Stomach (tissue), 8 donors: ENCODE measurements at regions not wholly inside any gene's neighbourhood (a gene's known extent, or its start where the extent isn't known, plus 50 kb on each side); places are given as distances from the start of the nearest gene placed in this dataset.
"Not testable (repeated sequence)": the region's sequence is repeated elsewhere in the genome, so short reads cannot be mapped to it uniquely, and the experiment has no call there.

ENCODE experiments used
- DNase-seq, 2 donors: peaks; one replicate each; pipeline versions ENCODE4 v3.0.0 to v3.0.0-alpha.2; 2013 to 2019
- H3K27ac ChIP-seq, 5 donors: fragments of 200-600 bp in 4 of 5; sonication (generic) in 4 of 5; one replicate each; pipeline ENCODE4 v1.5.1; 2013 to 2019; ENCODE audit warnings: mild to moderate bottlenecking in 1 of 5, moderate library complexity in 1 of 5
- H3K27me3 ChIP-seq, 3 donors: fragments of 200-600 bp; sonication (generic); one replicate each; pipeline ENCODE4 v1.5.1; 2017 to 2019; ENCODE audit warnings: mixed run types in 1 of 3
- H3K36me3 ChIP-seq, 4 donors: fragments of 200-600 bp; sonication (generic); 1 replicate in 3 of 4; 2 replicates in 1 of 4; pipeline ENCODE4 v1.5.1; 2016 to 2019
- H3K4me1 ChIP-seq, 4 donors: fragments of 200-600 bp; sonication (generic); one replicate each; pipeline ENCODE4 v1.5.1; 2016 to 2019
- H3K4me3 ChIP-seq, 4 donors: fragments of 200-600 bp; sonication (generic) in 3 of 4; one replicate each; pipeline ENCODE4 v1.5.1; 2016 to 2019; ENCODE audit warnings: mild to moderate bottlenecking in 1 of 4
- H3K9me3 ChIP-seq, 4 donors: fragments of 200-600 bp; sonication (generic); one replicate each; pipeline ENCODE4 v1.5.1; 2016 to 2019
- CTCF ChIP-seq, 7 experiments: fragments of 450-650 bp in 4 of 7; fragments of 200-600 bp in 3 of 7; sonication (generic) in 3 of 7; IDR thresholded peaks; one replicate each; pipeline ENCODE4 v1.5.1; 2016 to 2019; ENCODE audit warnings: antibody characterized with exemption in 7 of 7, control low read depth in 2 of 7, mild to moderate bottlenecking in 1 of 7
- EP300 ChIP-seq: sonication (generic); formaldehyde crosslinking; IDR thresholded peaks from one replicate; pipeline ENCODE4 v1.6.1; 2017; ENCODE audit warnings: antibody characterized with exemption
- POLR2A ChIP-seq, 4 donors: fragments of 450-650 bp; IDR thresholded peaks; one replicate each; pipeline ENCODE4 v1.6.1; 2016; ENCODE audit warnings: antibody characterized with exemption in 4 of 4, control low read depth in 2 of 4, mild to moderate bottlenecking in 1 of 4, moderate library complexity in 1 of 4
- POLR2AphosphoS5 ChIP-seq, 3 donors: sonication (generic); formaldehyde crosslinking; IDR thresholded peaks; one replicate each; pipeline ENCODE4 v1.6.1; 2016; ENCODE audit warnings: antibody characterized with exemption in 3 of 3
- WGBS, 5 donors: extraction: QIAGEN DNeasy Blood & Tissue Kit in 3 of 5; methylation state at CpG; one replicate each; pipeline versions ENCODE4 v1.1.5 to v1.1.7; 2013 to 2018; 5-methylcytosine and 5-hydroxymethylcytosine counted together
- intact Hi-C: fragments of 100-400 bp; cut with DNase I; formaldehyde crosslinking; loops from one replicate; pipeline ENCODE4 v1.15.1; 2023; ENCODE audit warnings: low total_unique reads
- donor health status: healthy with polysubstance abuse.
- donor health status: Bipolar disorder and iron deficiency.
- donor health status: healthy.

- Histone ChIP-seq H3K4me3 (no peak overlapping the region), H3K27ac (no peak overlapping the region), H3K4me1 (no peaks in the 10 kb centered on the region), H3K36me3 (no peaks in the 10 kb centered on the region), H3K27me3 (no peaks in the 10 kb centered on the region), H3K9me3 (no peaks in the 10 kb centered on the region)
- TF ChIP-seq EP300 (no peak), CTCF (IDR thresholded peaks at IDR 0.05) (no peak), POLR2AphosphoS5 (IDR thresholded peaks at IDR 0.05) (no peak), POLR2A (IDR thresholded peaks at IDR 0.05) (no peak)
- no peak for DNase-seq
- WGBS, 5 donors = 22 to 76% (median 45%) methylated on average over 1 of the region's 1 CpG
- intact Hi-C loops = no loop called here
Observed at GRCh38 chr12:25348593-25348895, 97.8 kb upstream of the KRAS start.

GRCh38 chr12:25347716-25348592 lies 97.2 kb upstream of the KRAS start:
- Histone ChIP-seq H3K27me3 (no peaks in the 10 kb centered on the region), H3K4me3 (no peak overlapping the region), H3K4me1 (no peaks in the 10 kb centered on the region), H3K27ac (no peak overlapping the region), H3K36me3 (no peaks in the 10 kb centered on the region), H3K9me3 (no peaks in the 10 kb centered on the region)
- TF ChIP-seq EP300 = no peak
- TF ChIP-seq CTCF (IDR thresholded peaks at IDR 0.05) = no peak
- no peak for TF ChIP-seq POLR2AphosphoS5 (IDR thresholded peaks at IDR 0.05)
- TF ChIP-seq POLR2A (IDR thresholded peaks at IDR 0.05) = no peak
- intact Hi-C loops = no loop called here
- DNase-seq = no peak
- WGBS, 5 donors = 19 to 33% (median 23%) methylated on average over 4 of the region's 4 CpGs

GRCh38 chr12:25341877-25342276 lies 91.1 kb upstream of the KRAS start:
- H3K4me3 ChIP-seq, intact Hi-C loops, H3K36me3 ChIP-seq, H3K27ac ChIP-seq, DNase-seq, H3K4me1 ChIP-seq, H3K27me3 ChIP-seq: not testable (repeated sequence)
- WGBS, 5 donors = 79 to 91% (median 85%) methylated on average over 5 of the region's 5 CpGs
- H3K9me3 ChIP-seq = peaks cover 0 to 15% (median 7%) of the 10 kb centered on the region in 4 donors

- no peak overlapping the region for H3K27ac ChIP-seq
- H3K4me1 ChIP-seq = peaks cover 0 to 4% (median 0%) of the 10 kb centered on the region in 4 donors
- no peak for TF ChIP-seq CTCF (IDR thresholded peaks at IDR 0.05)
- TF ChIP-seq POLR2A (IDR thresholded peaks at IDR 0.05) = no peak
- TF ChIP-seq POLR2AphosphoS5 (IDR thresholded peaks at IDR 0.05) = no peak
- no peak for TF ChIP-seq EP300
- peaks cover 0 to 15% (median 7%) of the 10 kb centered on the region in 4 donors for H3K9me3 ChIP-seq
- H3K4me3 ChIP-seq = no peak overlapping the region
- no peaks in the 10 kb centered on the region for H3K27me3 ChIP-seq
- no peak for DNase-seq
- no peaks in the 10 kb centered on the region for H3K36me3 ChIP-seq
- 80 to 93% (median 90%) methylated on average over 3 of the region's 3 CpGs for WGBS, 5 donors
- intact Hi-C loops = no loop called here
Observed at GRCh38 chr12:25337916-25338315, 87.2 kb upstream of the KRAS start.

- Histone ChIP-seq H3K4me3 (no peak overlapping the region), H3K36me3 (no peaks in the 10 kb centered on the region), H3K27ac (no peak overlapping the region), H3K9me3 (no peaks in the 10 kb centered on the region), H3K4me1 (peaks cover 0 to 4% (median 0%) of the 10 kb centered on the region in 4 donors), H3K27me3 (no peaks in the 10 kb centered on the region)
- 68 to 80% (median 71%) methylated on average over 3 of the region's 3 CpGs for WGBS, 5 donors
- TF ChIP-seq POLR2A (IDR thresholded peaks at IDR 0.05) (no peak), EP300 (no peak), POLR2AphosphoS5 (IDR thresholded peaks at IDR 0.05) (no peak), CTCF (IDR thresholded peaks at IDR 0.05) (no peak)
- DNase-seq = no peak
- intact Hi-C loops = no loop called here
Observed at GRCh38 chr12:25332143-25332542, 81.4 kb upstream of the KRAS start.
